Right renal pelvis (tissue), 4 donors: ENCODE measurements at regions not wholly inside any gene's neighbourhood (a gene's known extent, or its start where the extent isn't known, plus 50 kb on each side); places are given as distances from the start of the nearest gene placed in this dataset.
"Not testable (repeated sequence)": the region's sequence is repeated elsewhere in the genome, so short reads cannot be mapped to it uniquely, and the experiment has no call there.

Experiments used
- DNase-seq, 4 donors: peaks; one replicate each; pipeline ENCODE4 v3.0.0-alpha.2; 2013; ENCODE audit warnings: low read depth in 4 of 4, low spot score in 3 of 4, missing footprints in 1 of 4

DNA sequence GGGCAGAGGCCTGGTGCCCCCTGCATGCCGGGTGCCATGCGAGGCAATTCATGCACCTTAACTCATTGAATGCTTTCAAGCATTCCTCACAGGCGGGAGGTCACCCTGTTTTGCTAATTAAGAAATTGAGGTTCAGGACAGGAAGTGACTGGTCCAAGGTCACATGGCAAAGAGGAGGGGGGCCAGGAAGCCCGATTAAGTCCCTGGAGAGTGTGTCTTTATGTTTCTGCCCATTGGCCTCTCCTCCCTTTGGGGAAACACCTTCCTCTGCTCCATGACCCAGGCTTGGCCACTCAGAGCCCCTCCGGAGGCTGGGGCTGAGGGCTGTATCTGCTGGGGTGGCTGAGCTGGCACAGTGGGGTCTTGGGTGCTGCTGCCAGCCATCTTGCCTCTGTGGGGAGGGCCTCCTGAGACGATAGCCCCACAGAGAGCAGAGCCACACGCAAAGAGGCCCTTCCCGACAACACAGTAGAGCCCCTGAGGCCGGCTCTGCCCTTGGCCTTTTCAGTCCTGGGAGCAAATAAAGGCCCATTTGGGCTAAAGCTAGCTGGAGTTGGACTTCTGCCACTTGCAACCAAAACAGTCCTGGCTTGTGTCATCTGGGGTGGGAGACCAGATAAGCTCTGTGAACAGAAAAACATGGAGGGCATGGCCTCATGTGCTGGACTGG is 90.8 kb upstream of the NEURL1B start:
- no peak for DNase-seq

DNA sequence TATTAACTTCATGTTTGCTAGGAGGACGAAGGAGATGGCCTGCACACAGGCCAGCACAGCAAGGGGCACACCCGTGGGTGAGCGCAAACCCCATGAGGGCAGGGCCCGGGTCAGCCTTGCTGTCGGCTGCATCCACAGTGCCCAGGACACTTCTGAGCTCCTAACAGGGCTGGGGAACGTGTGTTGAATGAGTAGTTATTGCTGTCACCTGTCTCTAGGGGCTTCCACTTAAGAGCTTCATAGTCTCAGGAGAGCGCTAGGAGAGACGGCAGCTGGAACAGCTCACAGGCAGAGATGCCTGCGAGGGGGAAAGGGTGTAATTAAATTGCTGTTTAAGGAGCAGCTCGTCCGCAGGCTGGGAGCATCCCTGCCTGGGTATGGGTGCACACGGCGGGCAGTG is 91.4 kb upstream of the NEURL1B start:
- DNase-seq: no peak

DNA sequence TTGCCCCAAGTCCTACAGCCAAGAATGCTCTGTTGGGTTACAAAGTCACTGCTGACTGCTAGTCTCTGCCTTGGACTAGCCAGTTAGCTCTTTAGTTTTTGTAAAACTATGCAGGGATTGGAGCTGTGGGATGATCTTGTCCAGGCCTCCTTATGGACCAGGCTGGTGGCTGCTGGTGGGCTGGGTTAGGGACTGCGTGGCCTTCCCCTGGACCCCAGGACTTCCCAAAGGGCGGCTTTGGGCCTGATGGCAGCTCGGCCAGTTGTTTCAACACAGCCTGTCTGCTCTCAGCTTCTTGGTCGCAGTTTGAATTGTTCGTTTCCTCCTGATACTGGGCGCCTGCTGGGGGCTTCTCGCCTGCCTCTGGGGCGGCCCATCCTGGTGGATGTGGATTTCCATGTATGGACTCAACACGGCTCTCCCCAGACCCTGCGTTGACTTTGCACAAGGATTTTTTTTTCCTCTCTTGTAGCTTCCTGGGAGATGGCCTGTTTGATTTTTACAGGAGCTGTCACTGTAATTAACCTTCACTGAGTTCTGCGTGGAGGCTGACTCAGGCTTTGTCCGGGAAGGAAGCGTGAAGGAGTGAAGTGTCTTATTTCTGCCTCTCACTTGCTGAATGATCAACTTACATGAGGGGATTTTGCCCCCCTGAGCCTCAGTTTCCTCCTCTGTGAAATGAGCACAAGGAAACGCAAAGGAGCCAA is 91.9 kb upstream of the NEURL1B start:
- DNase-seq: no peak

DNA sequence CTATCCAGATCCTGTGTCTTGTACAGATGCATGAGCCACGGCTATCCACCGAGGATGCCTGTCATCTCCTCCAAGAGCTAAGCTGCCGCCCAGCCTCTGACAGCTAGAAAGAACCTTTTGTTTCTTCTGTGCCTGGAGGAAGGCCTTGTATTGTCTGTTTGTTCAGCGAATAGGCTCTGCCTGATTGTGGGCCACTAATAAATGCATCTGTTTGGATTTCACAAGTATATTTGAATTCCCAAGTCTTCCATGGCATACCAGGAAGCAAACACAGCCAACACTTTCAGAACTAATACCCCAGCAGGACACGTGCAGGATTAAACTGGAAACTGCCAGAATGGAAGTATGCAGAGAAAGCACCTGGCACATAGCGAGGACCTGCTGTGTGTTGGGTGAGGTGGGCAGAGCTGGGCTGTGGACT is 92.7 kb upstream of the NEURL1B start:
- no peak for DNase-seq

DNA sequence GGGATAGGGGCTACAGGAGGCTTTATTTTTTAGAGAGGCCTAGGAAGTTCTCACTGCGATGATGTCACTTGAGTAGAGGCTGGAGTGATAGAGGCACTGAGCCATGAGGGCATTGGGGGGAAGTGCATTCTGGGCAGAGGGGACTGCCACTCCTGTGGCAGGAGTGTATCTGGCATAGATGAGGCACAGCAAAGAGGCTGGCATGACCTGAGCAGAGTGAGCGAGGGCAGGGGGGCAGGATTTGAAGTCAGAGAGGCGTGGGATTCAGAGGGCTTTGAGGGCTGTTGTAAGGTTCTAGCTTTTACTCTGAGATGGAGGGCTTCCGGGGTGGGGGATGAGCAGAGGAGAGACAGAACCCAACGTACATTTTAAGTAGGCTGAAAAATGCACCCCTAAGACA is 91.9 kb upstream of the SH3PXD2B start:
- DNase-seq: no peak

DNA sequence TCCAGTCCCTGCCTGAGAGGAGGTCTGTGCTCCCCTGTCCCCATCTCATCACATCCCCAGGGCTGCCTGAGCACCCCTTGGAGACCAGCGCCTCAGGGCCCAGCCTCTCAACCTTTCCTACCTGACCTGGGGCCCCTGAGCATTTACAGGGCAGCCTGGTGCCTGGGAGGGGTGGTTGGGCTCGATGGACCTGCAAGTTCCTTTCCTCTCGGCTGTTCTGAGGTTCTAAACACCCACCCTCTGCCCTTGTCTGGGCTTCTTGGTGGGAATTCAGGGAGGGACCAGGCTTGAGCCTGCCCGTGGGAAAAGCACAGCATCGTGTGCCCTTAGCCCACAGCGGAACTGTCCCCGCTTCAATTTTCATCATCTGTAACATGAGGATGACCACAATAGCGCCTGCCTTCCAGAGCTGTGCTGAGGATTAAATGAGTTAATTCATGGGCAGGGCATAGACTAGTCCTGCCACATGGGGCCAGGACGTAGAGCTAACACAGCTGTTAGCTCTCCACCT is 91.0 kb upstream of the SH3PXD2B start:
- no peak for DNase-seq

DNA sequence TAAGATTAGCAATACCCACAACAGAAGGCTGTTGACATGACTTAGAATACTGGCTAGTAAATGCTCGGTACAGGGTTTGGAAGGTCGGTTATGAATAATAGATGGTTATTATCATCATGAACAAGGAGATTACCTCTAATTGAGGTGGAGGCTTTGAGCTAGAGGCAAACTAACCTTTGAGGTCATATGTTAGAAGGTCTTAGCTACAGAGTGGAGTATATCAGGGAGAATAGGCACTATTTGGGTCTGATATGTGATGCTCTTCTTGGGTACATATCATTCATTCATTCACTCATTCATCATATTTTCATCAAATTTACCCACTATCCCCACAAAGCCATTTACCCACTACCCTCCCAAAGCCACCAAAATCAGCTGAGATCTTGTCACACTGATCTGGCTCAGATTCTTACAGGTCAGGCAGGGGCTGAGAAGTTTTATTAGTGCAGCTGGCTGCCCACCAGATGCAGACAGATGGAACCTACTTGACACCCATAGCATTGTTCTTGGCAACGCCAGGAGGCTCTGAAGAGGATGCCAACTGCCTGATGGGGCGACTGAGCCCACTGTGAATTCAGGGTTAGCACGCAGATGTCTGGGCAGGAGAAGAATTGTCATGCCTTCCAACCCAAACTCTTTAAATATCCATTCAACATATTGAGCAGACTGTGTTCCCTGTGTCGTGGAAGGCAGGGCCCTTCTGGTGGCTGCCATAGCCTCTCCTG is 90.2 kb upstream of the SH3PXD2B start:
- no peak for DNase-seq

DNA sequence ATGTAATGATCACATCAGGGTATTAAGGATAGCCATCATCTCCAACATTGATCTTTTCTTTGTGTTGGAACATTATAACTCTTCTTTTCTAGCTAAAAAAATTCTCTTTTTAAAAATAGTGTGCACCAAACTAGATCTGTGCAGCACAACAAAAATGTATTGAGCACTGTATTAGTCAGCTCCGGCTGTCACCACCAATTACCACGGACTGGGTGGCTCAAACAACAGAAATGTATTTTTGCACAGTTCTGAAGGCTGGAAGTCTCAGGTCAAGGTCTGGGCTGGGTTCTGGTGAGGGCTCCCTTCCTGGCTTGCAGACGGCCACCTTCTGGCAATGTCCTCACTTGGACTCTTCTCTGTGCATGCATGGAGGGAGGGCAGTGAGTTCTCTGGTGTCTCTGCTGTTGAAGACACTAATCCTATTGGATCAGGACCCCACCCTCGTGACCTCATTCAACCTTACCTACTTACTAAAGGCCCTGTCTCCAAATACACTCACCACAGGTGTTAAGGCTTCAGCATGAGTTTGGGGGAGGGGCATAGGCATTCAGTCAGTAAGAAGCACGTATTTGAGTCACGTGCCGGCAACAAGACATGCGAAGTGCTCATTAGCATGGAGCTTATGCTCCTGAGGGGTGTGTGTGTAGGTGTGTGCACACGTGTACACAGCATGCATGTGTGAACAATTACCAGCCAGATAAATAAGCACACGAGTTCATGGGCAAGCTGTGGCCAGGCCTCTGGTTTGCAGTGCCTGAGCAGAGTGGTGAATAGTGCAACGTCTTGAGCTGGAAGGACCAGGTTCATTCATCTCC is 89.4 kb upstream of the SH3PXD2B start:
- no peak for DNase-seq

DNA sequence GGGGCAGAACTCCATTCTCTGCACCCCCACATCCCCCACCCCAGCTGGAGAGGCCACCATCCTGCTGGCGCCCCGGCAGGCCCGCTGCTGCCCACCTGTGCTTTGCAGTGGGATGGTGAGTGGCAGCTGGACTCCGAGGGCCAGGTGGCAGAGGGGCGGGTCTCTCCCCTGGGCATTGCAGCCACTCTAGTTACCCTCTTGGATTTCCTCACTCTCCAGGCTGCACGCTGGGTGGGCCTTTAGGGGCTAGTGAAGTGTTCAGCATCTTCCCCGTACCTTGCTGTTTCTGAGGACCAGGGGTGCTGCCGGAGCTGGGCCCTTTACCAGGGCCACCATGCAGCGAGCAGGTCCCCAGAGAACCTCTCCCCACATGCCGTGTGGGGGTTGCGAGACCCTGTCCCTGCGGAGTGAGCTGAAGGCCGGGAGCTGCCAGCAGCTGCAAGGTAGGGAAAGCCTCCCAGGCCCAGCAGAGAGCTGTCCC is 88.4 kb upstream of the SH3PXD2B start:
- DNase-seq: no peak

DNA sequence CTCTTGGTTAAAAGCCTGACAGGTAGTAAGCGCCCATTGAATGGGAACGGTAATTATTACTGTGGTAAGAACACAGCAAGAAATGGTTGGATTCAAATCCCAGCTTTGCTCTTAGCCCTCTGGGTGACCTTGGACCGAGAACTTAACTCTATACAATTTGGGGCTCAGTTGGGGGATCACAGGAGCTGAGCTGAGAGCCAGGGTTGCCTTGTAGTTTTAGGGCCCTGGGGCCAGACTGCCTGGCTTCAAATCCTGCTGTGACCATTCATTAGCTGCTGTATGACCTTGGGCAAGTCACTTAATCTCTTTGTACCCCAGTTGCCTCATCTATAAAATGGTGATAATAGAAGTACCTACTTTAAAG is 87.4 kb upstream of the SH3PXD2B start:
- no peak for DNase-seq

DNA sequence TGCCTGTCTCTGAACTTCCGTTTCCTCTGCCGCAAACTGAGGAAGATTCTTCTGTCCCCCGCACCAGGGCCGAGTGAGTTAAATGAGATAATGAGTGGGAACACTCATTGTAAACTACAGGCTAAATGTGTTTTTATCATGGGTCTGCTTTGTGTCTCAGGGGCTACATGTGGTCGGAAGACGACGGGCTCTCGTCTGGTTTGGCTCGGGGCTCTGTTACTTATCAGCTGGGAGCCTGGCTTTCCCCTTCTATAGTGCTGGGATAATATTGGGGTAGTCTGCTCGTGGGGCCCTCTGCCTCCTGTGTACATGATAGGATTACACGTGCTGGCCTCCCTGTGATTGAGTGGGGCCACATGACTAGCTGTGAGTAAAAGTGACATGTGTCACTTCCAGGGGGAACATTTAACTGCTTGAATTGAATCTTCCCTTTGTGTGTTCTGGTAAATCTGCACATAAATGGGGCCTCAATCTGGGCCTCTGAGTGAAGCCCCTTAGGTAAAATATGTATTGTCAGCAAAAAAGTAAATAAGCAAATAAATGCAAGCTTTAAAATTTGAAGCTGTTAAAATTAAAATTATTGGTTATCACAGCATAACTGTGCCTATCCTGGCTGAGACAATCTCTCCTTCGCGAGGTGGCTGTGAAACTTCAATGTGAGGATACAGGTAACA is 86.9 kb upstream of the SH3PXD2B start:
- DNase-seq: no peak

DNA sequence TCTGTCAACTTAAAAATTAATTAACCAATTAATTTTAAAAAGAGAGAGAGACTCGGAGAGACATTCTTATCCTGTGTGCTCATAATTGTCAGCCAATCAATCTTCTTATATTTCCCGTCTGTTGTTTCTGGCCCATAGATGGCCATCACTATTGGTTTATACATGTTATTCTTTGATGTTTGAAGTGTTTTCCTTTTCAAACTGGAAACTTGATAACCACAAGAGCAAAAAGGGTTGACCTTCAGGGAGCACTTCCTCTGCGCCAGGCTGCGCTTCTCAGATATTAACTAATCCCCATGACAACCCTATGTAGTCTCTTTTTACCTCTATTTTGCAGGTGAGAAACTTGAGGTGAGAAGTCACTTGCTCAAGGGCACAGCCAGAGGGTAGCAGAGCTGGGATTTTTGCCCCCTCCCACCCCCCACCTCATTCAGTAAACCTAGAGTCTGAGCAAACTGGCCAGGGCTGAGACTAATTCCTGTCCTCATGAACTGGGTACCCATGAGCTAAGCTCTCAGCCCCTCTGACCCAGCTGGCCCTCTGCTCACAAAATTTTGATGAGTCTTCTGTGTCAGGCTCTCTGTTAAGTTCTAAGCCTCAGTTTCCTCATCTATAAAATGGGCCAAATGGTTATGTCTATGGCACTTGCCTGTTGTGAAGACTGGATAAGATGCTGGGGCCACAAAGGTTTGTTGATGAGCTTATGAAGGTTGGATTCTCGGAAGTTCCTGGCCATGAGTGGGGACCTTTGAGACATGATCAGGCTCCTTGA is 86.0 kb upstream of the SH3PXD2B start:
- DNase-seq: no peak

DNA sequence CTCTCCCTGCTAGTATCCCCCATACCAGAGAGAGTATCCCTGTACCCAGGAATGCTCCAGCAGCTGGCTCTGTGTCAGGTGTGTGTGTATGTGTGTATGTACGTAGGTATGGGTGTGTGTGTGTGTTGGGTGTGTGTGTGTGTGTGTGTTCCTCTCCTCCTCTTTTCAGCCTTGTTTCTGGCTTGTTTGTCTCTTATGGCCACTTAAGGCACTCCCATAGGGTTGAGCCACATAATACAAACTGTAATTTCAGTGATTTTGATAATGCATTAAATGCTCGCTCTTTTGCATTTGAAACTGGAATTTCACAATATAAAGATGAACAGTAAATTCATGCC is 80.8 kb upstream of the SH3PXD2B start:
- DNase-seq: no peak

DNA sequence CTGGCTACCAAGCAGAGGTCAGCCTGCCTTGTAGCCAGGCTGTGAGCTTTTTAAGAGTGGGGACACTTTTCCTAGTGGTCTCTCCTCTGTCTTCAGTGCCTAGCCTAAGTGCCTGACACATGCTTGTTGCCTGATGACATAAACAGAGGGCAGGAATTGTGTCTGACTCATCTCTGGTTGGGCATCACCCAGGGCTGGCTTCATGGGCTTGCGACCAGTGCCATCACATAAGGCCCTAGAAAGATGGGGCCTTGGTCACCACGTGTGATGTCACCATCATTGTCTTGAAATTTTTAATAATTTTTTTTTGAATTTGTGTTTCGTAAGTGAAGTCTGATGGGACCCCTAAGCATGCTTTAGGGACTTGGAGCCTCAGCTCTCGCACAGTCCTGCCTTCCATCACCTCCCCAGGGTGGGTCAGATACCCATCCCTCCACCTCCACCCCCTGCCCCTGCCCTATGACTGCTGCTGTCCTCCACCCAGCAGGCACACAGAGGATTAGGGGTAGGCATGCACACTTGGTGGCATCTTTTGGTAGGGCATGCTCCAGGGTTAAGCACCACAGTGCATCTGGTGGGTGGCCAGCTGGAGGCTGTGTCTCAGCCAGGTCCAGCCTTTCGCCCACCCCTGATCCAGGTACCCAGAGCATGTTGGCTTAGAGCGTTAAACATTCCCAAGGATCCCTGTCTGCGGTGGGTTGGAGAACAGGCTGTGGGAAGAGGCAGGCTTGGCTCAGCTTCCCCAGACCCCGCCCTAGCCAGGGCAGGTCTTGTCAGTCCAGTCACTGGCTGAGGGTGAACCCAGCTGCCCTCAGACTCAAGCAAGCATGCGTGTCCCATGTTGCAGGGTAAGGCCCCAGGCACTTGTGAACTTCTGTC is 80.1 kb upstream of the SH3PXD2B start:
- no peak for DNase-seq

DNA sequence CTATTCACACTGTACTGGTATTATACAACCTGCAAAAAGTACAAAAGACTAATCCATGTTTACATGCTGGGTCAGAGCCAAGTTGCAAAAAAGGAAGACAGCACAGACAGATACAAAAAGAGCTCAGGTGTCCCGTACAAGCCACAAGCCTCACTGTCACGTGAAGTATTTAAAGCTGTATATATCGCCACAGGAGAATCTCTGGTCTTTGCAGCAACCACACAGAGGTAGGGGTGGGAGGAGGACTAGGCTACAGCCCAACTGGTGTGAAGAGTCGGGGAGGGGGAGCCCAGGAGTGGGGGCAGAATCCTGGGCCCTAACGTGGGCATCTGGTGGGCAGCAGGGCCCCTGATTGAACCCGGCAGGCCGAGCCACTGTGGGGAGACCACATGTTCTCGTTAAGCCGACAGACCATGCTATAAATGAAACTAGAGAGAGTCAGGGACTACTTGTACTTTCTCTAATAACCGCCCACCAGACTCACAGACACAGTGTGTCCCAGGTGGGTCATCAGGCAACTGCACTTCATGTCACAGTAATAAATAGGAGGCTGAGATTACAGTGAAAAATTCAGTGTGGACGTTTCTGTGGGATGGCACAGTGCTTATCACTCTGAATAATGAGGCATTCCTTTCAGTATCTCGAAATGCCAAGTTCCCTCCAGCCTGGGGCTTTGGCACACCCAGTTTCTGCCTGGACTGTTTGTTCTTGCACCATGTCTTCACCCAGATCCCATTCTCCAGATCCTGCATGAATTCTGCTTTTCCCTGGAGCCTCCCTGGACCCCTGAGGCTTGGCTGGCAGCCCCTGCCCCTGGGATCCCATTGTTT is 79.3 kb upstream of the SH3PXD2B start:
- DNase-seq: no peak

DNA sequence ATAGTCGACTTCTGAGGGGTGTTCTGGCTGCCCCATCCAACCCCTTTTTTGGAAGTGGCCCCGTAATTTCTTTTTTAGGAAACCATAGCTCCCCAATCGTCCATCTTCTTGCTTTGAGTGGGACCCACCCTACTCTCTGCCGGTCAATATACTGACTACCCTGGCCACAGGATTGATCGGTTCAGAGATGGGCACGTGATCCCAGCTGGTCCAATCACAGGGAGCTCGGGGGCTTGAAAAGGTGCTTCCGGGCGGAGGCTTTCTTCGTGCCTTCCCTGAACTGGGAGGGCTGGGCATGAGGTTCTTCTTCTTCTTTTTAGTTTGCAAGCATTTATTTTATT is 78.7 kb upstream of the SH3PXD2B start:
- no peak for DNase-seq

DNA sequence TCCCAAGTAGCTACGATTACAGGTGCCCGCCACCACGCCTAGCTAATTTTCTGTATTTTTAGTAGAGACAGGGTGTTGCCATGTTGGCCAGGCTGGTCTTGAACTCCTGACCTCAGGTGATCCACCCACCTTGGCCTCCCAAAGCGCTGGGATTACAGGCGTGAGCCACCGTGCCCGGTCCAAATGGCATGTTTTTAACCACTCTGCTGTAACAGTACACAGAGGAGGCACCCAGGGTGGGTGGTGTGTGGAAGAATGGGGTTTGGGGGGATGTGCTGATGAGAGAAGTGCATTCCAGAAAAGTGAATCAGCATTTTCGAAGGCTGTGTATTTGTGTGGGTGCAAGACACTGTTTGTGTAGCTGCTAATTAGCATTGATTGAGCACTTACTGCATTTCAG is 78.1 kb upstream of the SH3PXD2B start:
- not testable (repeated sequence) for DNase-seq

DNA sequence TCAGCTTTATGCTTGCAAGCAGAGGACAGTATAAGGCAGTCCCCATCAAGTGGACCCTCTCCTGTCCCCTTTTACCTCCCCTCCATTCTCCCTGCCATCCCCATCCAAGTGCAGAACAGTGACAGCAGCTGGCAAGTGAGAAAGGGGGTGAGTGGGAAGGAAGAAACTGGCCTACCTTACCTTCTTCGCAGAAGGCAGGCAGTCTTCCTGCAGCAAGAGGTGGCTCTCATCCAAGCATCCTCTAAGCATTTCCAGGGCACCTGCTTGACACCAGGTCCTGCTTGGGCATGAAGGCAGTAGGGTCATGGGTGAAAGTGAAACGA is 77.3 kb upstream of the SH3PXD2B start:
- no peak for DNase-seq
